ENCODE measurements at regions not wholly inside any gene's neighbourhood (a gene's known extent, or its start where the extent isn't known, plus 50 kb on each side); places are given as distances from the start of the nearest gene placed in this dataset.

DNA sequence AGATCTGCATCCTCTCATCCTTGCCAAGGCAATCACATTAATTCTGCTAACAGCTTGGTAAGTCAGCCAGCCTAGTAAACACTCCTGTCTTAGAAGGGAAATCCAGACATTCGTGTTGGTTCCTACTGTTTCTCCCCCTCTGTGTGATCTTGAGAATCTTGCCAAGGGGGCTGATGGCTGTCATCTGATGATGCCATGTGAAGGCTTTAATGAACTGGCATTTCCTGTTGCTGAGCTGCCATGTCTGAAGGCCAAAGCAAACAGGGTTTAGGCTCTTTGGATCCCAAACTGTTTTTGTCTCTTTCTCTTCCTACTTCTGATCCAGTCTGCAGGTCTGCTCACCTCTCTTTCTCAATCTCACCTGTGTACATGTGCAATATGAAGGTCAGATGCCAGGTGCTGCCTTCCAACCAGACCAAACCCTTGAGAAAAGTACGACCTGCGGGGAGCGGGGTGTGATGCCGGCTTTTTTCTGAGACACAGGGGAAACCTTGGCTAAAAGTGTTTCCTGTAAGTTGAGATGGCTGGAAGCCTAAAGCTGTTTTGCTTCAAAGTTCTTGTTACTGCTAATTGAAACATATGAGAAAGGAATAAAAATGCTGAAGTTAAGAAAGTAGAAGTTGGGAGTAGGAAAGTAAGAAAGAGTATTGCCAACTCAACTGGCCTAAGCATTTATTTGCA, 532.9 kb downstream of the ANKRD50 start:
- TF ChIP-seq, protein P1, sequence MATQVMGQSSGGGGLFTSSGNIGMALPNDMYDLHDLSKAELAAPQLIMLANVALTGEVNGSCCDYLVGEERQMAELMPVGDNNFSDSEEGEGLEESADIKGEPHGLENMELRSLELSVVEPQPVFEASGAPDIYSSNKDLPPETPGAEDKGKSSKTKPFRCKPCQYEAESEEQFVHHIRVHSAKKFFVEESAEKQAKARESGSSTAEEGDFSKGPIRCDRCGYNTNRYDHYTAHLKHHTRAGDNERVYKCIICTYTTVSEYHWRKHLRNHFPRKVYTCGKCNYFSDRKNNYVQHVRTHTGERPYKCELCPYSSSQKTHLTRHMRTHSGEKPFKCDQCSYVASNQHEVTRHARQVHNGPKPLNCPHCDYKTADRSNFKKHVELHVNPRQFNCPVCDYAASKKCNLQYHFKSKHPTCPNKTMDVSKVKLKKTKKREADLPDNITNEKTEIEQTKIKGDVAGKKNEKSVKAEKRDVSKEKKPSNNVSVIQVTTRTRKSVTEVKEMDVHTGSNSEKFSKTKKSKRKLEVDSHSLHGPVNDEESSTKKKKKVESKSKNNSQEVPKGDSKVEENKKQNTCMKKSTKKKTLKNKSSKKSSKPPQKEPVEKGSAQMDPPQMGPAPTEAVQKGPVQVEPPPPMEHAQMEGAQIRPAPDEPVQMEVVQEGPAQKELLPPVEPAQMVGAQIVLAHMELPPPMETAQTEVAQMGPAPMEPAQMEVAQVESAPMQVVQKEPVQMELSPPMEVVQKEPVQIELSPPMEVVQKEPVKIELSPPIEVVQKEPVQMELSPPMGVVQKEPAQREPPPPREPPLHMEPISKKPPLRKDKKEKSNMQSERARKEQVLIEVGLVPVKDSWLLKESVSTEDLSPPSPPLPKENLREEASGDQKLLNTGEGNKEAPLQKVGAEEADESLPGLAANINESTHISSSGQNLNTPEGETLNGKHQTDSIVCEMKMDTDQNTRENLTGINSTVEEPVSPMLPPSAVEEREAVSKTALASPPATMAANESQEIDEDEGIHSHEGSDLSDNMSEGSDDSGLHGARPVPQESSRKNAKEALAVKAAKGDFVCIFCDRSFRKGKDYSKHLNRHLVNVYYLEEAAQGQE (IDR thresholded peaks at IDR 0.05; ENCODE audit: borderline replicate concordance), result no peak
- TF ChIP-seq, protein P2, sequence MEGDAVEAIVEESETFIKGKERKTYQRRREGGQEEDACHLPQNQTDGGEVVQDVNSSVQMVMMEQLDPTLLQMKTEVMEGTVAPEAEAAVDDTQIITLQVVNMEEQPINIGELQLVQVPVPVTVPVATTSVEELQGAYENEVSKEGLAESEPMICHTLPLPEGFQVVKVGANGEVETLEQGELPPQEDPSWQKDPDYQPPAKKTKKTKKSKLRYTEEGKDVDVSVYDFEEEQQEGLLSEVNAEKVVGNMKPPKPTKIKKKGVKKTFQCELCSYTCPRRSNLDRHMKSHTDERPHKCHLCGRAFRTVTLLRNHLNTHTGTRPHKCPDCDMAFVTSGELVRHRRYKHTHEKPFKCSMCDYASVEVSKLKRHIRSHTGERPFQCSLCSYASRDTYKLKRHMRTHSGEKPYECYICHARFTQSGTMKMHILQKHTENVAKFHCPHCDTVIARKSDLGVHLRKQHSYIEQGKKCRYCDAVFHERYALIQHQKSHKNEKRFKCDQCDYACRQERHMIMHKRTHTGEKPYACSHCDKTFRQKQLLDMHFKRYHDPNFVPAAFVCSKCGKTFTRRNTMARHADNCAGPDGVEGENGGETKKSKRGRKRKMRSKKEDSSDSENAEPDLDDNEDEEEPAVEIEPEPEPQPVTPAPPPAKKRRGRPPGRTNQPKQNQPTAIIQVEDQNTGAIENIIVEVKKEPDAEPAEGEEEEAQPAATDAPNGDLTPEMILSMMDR (IDR thresholded peaks at IDR 0.05; ENCODE audit: poor library complexity, severe bottlenecking), result no peak
- TF ChIP-seq SMC3 (conservative IDR thresholded peaks at IDR 0.05; ENCODE audit: poor library complexity) (no peak), POLR2AphosphoS5 (IDR thresholded peaks at IDR 0.05) (no peak), EP300 (conservative IDR thresholded peaks at IDR 0.05; ENCODE audit: poor library complexity, severe bottlenecking) (no peak)

Measured in neural cell (in vitro differentiated cells).